ENCODE measurements at regions not wholly inside any gene's neighbourhood (a gene's known extent, or its start where the extent isn't known, plus 50 kb on each side); places are given as distances from the start of the nearest gene placed in this dataset.

- no peak for TF ChIP-seq BACH2 (CRISPR knock-in tag; IDR thresholded peaks at IDR 0.05; ENCODE audit: borderline replicate concordance)
- no peak for TF ChIP-seq ZNF70 (CRISPR knock-in tag; IDR thresholded peaks at IDR 0.05)
- no peak for TF ChIP-seq SNAI2 (CRISPR knock-in tag; IDR thresholded peaks at IDR 0.05)
- TF ChIP-seq ZC3H10 (CRISPR knock-in tag; IDR thresholded peaks at IDR 0.05), result no peak
These were observed 135.4 kb downstream of the HMHB1 start (continued) for GRCh38 chr5:143947313-143947712.

DNA sequence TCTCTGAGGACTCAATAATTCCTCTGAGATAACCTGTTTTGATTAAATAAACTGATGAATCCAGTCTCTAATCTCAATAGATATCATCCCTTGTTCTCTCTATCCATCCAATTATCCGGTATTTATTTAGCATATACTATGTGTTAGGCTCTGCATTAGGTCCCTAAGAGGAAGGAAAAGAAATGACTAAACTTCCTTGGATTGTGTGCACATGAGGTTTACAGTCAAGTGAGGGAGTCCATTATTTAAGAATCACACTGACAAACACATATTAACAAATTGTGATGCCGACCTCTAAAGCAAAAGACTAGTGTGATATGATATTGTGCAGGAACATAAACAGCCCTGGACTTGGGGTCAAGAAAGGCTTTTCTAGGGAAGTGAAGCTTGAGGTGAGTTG is 140.8 kb downstream of the HMHB1 start:
- no peak for ATAC-seq

DNA sequence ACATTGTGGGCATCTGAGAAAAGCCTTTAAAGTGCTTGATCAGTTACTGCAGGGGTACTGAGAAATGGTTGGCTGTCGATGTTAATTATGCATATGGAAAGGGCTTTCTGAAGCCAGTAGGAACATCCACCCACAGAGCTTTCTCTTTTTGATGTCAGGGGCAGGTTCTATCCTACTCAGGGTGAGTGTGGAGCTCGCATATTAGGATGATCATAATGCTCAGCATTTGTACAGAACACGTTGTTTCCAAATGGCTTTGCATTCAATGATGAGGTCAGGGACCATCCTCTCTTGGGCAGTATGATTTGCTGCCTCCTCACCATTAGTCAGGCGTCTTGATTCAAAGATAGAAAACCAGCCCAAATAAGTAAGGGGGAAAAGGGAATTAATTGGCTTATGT is 141.9 kb downstream of the HMHB1 start:
- TF ChIP-seq ISL1 (CRISPR knock-in tag; IDR thresholded peaks at IDR 0.05) (no peak), SNAI2 (CRISPR knock-in tag; IDR thresholded peaks at IDR 0.05) (no peak), ZC3H10 (CRISPR knock-in tag; IDR thresholded peaks at IDR 0.05) (no peak), CREB5 (CRISPR knock-in tag; IDR thresholded peaks at IDR 0.05; ENCODE audit: low read depth) (no peak), PPARA (CRISPR knock-in tag; IDR thresholded peaks at IDR 0.05; ENCODE audit: borderline replicate concordance) (no peak), ZNF8 (CRISPR knock-in tag; IDR thresholded peaks at IDR 0.05) (no peak), TOX (CRISPR knock-in tag; IDR thresholded peaks at IDR 0.05; ENCODE audit: borderline replicate concordance) (no peak), CSRNP3 (CRISPR knock-in tag; IDR thresholded peaks at IDR 0.05) (no peak), ZNF70 (CRISPR knock-in tag; IDR thresholded peaks at IDR 0.05) (no peak), CSDC2 (CRISPR knock-in tag; IDR thresholded peaks at IDR 0.05) (no peak), ZNF565 (CRISPR knock-in tag; conservative IDR thresholded peaks at IDR 0.05; ENCODE audit: low read depth) (no peak), OSR1 (CRISPR knock-in tag; IDR thresholded peaks at IDR 0.05) (no peak), BACH2 (CRISPR knock-in tag; IDR thresholded peaks at IDR 0.05; ENCODE audit: borderline replicate concordance) (no peak)
- TF ChIP-seq, protein P1, sequence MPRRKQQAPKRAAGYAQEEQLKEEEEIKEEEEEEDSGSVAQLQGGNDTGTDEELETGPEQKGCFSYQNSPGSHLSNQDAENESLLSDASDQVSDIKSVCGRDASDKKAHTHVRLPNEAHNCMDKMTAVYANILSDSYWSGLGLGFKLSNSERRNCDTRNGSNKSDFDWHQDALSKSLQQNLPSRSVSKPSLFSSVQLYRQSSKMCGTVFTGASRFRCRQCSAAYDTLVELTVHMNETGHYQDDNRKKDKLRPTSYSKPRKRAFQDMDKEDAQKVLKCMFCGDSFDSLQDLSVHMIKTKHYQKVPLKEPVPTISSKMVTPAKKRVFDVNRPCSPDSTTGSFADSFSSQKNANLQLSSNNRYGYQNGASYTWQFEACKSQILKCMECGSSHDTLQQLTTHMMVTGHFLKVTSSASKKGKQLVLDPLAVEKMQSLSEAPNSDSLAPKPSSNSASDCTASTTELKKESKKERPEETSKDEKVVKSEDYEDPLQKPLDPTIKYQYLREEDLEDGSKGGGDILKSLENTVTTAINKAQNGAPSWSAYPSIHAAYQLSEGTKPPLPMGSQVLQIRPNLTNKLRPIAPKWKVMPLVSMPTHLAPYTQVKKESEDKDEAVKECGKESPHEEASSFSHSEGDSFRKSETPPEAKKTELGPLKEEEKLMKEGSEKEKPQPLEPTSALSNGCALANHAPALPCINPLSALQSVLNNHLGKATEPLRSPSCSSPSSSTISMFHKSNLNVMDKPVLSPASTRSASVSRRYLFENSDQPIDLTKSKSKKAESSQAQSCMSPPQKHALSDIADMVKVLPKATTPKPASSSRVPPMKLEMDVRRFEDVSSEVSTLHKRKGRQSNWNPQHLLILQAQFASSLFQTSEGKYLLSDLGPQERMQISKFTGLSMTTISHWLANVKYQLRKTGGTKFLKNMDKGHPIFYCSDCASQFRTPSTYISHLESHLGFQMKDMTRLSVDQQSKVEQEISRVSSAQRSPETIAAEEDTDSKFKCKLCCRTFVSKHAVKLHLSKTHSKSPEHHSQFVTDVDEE (CRISPR knock-in tag; IDR thresholded peaks at IDR 0.05), result no peak

More for the DNA sequence above, 140.8 kb downstream of the HMHB1 start:
- no peak for TF ChIP-seq PPARA (CRISPR knock-in tag; IDR thresholded peaks at IDR 0.05; ENCODE audit: borderline replicate concordance)
- no peak for TF ChIP-seq ARNTL (CRISPR knock-in tag; IDR thresholded peaks at IDR 0.05; ENCODE audit: borderline replicate concordance, low read depth)
- TF ChIP-seq CREB5 (CRISPR knock-in tag; IDR thresholded peaks at IDR 0.05; ENCODE audit: low read depth), result no peak

GRCh38 chr5:143955141-143955540 is 143.2 kb downstream of the HMHB1 start:
- no peak for TF ChIP-seq ZNF70 (CRISPR knock-in tag; IDR thresholded peaks at IDR 0.05)
- no peak for TF ChIP-seq ZFP30 (CRISPR knock-in tag; IDR thresholded peaks at IDR 0.05)
- no peak for TF ChIP-seq OSR1 (CRISPR knock-in tag; IDR thresholded peaks at IDR 0.05)
- no peak for TF ChIP-seq TOX (CRISPR knock-in tag; IDR thresholded peaks at IDR 0.05; ENCODE audit: borderline replicate concordance)
- TF ChIP-seq TCF4 (CRISPR knock-in tag; IDR thresholded peaks at IDR 0.05; ENCODE audit: borderline replicate concordance), result no peak
- no peak for TF ChIP-seq RARB (CRISPR knock-in tag; IDR thresholded peaks at IDR 0.05)
- no peak for TF ChIP-seq ISL1 (CRISPR knock-in tag; IDR thresholded peaks at IDR 0.05)
- ATAC-seq, result peak; percentile 74

More for the DNA sequence above, 141.9 kb downstream of the HMHB1 start:
- no peak for ATAC-seq

GRCh38 chr5:143957455-143957854 is 145.5 kb downstream of the HMHB1 start:
- no peak for TF ChIP-seq TOX (CRISPR knock-in tag; IDR thresholded peaks at IDR 0.05; ENCODE audit: borderline replicate concordance)
- TF ChIP-seq SNAI2 (CRISPR knock-in tag; IDR thresholded peaks at IDR 0.05), result no peak
- TF ChIP-seq ZNF8 (CRISPR knock-in tag; IDR thresholded peaks at IDR 0.05), result no peak
- TF ChIP-seq ZFP30 (CRISPR knock-in tag; IDR thresholded peaks at IDR 0.05), result no peak
- no peak for TF ChIP-seq ARNTL (CRISPR knock-in tag; IDR thresholded peaks at IDR 0.05; ENCODE audit: borderline replicate concordance, low read depth)
- no peak for TF ChIP-seq ISL1 (CRISPR knock-in tag; IDR thresholded peaks at IDR 0.05)
- no peak for TF ChIP-seq GLIS3 (CRISPR knock-in tag; IDR thresholded peaks at IDR 0.05)
- no peak for TF ChIP-seq OSR1 (CRISPR knock-in tag; IDR thresholded peaks at IDR 0.05)

More at GRCh38 chr5:143957455-143957854, 145.5 kb downstream of the HMHB1 start:
- ATAC-seq, result no peak
